ENCODE measurements at regions not wholly inside any gene's neighbourhood (a gene's known extent, or its start where the extent isn't known, plus 50 kb on each side); places are given as distances from the start of the nearest gene placed in this dataset.

DNA sequence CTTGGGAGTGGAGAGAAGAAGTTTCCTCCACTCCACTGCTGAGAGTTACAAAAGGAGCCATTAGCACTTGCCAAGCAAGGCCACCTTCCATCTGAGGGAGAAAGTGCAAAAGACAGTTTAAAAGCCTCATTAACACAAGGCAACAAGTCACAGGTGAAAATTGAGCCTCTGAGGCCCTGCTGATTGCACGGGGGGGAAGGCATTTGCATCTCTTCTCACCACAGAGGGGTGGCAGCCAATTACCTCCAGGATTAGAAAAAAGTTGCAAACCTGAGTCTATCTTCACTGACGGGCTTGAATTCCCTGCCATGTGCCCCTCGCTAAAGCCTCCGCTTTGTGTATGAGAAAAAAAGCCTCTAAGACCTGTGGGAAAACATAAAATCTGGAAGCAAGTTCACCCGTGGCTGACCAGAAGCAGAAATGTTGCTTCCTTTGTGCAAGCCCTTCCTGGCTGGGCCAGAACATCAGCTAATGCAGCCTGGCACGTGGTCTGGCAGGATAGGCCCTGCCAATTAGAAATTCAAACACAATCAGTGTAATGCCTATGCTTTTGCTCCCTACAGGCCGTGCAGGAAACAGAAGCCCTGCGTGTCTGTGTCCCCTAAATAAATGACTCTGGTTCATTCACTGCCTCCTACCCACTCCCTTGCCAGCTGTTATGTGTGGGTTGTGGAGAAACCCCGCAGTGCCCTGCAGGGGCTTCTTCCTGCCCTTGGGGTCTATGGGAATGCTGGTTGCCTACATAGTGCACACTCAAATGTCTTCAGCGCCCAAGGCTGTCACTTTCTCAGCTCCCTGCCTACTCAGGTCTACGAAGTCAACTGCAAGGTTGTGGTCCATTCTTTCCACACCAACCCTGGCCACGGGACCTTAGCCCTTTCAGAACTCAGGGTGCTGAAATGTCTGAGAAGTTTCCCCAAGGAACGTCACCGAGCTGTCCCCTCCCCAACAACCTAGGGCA, 150.2 kb downstream of the UQCRFS1 start:
- DNase-seq (ENCODE audit: low spot score): no peak
- H3K27ac ChIP-seq: no peak overlapping the region
- H3K4me3 ChIP-seq: no peak overlapping the region
- TF ChIP-seq, protein P1, sequence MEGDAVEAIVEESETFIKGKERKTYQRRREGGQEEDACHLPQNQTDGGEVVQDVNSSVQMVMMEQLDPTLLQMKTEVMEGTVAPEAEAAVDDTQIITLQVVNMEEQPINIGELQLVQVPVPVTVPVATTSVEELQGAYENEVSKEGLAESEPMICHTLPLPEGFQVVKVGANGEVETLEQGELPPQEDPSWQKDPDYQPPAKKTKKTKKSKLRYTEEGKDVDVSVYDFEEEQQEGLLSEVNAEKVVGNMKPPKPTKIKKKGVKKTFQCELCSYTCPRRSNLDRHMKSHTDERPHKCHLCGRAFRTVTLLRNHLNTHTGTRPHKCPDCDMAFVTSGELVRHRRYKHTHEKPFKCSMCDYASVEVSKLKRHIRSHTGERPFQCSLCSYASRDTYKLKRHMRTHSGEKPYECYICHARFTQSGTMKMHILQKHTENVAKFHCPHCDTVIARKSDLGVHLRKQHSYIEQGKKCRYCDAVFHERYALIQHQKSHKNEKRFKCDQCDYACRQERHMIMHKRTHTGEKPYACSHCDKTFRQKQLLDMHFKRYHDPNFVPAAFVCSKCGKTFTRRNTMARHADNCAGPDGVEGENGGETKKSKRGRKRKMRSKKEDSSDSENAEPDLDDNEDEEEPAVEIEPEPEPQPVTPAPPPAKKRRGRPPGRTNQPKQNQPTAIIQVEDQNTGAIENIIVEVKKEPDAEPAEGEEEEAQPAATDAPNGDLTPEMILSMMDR (IDR thresholded peaks at IDR 0.05): no peak

DNA sequence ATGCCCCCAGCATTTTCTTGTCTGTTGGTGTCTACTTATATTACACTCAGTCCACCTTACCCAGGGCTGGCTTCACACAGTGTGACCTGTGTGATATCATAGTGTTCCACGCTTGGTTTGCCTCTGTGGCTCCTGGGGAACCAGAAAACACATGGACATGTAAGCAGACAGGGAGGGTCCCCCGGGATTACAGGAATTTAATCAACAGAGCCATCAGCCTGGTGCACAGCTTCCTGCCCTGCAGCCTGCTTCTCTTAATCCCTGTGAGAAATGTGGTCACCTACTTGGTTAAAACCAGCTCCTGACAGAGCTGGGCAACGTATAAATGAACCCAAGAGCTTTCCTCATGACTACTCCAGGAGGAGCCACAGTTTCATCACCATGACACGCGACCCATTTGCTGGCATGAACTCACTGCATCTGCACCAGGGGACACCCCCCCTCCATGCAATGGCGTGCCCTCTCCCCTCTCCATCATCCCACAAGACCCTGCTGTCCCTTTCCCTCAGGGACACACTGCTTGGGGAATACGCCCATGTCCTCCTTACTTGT, 152.1 kb downstream of the UQCRFS1 start:
- no peak overlapping the region for H3K27ac ChIP-seq
- H3K4me3 ChIP-seq: no peak overlapping the region
- TF ChIP-seq, protein P1 (IDR thresholded peaks at IDR 0.05): no peak
- no peak for DNase-seq (ENCODE audit: low spot score)

DNA sequence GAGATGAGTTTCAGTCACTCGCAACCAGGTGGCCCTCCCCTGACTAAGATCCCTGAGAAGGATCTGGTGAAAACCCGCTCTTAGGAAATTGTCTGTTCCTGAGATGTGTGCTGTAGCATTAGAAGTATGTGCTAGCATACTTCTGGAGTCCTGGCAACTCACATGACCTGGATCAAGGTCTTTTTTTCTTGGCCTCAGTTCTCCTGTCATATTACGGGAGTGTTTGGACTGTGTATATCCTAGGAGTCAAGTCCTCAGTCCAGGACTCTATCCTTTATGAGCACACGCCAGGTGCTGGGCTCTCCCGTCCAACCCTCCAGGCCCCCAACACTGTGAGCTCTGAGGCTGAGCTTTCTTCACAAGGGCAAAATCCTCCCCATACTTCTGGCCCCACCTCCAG, 156.4 kb downstream of the UQCRFS1 start:
- TF ChIP-seq, protein P1 (IDR thresholded peaks at IDR 0.05): no peak
- DNase-seq (ENCODE audit: low spot score): peak; percentile 19
- Histone ChIP-seq H3K27ac (no peak overlapping the region), H3K4me3 (no peak overlapping the region)

DNA sequence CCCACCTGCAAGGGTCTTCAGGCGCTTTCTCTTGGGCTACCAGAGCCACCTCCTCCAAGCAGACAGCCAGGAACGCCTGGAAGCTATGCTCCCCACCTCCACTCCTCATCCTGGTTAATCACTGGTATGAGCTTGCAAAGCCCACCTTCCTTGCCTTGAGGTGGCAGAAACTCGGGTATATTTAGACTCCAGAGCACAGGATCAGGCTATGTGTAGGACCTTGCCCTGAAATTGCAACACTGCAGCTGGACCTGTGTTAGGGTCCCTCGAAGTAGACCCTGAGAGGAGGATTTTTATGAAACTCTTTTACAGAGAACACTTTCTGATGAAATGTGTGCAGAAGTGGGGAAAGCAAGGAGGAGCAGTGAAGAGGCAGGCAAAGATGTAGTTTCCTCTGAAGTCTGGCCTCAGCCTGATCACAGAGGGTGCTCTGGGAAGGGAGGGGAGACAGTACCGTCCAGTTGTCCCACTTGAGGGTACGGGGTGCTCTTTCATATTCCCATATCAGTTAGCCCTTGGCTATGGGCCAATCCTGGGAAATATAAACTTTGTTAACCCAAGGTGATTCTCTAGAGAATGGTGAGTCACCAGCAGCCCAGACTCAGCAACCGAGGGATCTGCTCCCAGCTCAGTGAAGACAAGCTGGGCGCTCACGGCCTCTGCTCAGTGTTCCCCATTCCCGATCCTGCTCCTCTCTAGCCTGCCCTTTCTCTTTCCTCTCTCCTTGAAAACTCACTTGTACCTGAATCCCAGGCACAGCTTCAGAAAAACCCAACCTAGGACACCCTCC, 157.9 kb downstream of the UQCRFS1 start:
- peak; percentile 56 for DNase-seq (ENCODE audit: low spot score)
- no peak overlapping the region for H3K4me3 ChIP-seq
- TF ChIP-seq, protein P1 (IDR thresholded peaks at IDR 0.05): no peak
- no peak overlapping the region for H3K27ac ChIP-seq

DNA sequence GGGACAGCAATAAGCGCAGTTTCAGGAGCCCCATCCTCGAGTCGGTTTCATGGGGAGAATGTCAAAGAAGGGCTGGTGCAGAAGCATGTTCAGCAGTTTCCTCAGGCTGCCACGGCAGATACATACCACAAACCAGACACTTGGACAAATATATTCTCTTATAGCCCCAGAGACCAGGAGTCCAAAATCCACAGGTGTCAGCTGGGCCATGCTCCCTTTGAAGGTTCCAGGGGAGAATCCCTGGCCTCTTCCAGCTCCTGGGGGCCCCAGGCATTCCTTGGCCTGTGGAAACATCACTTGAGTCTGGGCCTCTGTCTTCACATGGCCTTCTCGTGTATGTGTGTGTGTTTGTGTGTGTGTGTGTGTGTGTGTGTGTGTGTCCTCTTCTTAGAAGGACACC, 164.1 kb downstream of the UQCRFS1 start:
- no peak overlapping the region for H3K4me3 ChIP-seq
- H3K27ac ChIP-seq: no peak overlapping the region
- no peak for DNase-seq (ENCODE audit: low spot score)
- TF ChIP-seq, protein P1 (IDR thresholded peaks at IDR 0.05): no peak

DNA sequence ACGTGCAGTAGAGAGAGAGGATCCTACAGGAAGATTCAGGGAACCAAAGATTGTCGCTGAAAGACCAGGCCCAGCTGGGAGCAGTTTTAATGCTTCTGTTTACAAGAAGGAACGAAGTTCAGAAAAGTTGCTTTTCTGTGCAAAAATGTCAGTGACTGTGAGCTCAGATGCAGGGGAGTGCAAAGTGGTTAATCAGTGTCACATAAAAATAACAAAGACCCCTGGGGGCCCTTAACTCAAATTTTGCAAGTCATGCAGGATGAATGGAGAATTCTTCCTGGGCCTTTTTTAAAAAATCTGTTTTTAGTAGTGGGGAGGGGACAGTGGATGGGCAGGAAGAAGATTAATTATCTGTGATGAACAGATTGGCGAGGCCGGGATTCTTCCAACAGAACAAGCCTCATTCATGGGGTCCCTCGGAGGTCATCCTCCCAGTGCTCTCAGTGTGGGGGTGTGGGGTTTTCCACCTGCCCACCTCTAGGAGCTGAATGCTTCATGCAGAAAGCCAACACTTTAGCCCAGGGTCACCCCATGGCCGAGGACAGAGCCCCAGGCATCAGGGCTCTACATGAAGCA, 167.2 kb downstream of the UQCRFS1 start:
- Histone ChIP-seq H3K4me3 (no peak overlapping the region), H3K27ac (no peak overlapping the region)
- no peak for DNase-seq (ENCODE audit: low spot score)
- TF ChIP-seq, protein P1 (IDR thresholded peaks at IDR 0.05): no peak

Data from coronary artery (tissue), 2 donors.